ENCODE measurements at regions not wholly inside any gene's neighbourhood (a gene's known extent, or its start where the extent isn't known, plus 50 kb on each side); places are given as distances from the start of the nearest gene placed in this dataset.

DNA sequence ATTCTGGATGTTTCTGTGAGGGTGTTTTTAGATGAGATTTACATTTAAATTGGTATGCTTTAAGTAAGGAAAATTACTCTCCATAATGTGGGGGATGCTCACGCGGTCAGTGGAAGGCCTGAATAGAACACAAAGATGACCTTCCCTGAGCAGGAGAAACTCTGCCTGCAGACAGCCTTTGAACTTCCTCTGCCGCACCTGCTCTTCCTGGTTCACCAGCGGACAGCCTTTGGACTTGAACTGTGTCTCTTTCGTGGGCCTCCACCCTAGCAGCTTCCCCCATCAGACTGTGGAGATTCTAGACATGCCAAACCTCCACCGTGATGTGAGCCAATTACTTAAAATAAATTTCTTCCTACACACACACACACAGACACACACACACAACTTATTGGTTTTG is 210.7 kb downstream of the EFCAB11 start:
- TF ChIP-seq, protein P1, sequence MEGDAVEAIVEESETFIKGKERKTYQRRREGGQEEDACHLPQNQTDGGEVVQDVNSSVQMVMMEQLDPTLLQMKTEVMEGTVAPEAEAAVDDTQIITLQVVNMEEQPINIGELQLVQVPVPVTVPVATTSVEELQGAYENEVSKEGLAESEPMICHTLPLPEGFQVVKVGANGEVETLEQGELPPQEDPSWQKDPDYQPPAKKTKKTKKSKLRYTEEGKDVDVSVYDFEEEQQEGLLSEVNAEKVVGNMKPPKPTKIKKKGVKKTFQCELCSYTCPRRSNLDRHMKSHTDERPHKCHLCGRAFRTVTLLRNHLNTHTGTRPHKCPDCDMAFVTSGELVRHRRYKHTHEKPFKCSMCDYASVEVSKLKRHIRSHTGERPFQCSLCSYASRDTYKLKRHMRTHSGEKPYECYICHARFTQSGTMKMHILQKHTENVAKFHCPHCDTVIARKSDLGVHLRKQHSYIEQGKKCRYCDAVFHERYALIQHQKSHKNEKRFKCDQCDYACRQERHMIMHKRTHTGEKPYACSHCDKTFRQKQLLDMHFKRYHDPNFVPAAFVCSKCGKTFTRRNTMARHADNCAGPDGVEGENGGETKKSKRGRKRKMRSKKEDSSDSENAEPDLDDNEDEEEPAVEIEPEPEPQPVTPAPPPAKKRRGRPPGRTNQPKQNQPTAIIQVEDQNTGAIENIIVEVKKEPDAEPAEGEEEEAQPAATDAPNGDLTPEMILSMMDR (IDR thresholded peaks at IDR 0.05; ENCODE audit: partially characterized antibody, unreplicated experiment): no peak
- DNase-seq: no peak
- H3K27ac Mint-ChIP-seq (ENCODE audit: unreplicated experiment): no peak overlapping the region
- peaks cover 3% of the 10 kb centered on the region for H3K9me3 Mint-ChIP-seq (ENCODE audit: unreplicated experiment)
- no peaks in the 10 kb centered on the region for H3K4me1 Mint-ChIP-seq (ENCODE audit: low read depth, unreplicated experiment)
- H3K4me3 Mint-ChIP-seq (ENCODE audit: unreplicated experiment): no peak overlapping the region
- peaks cover 15% of the 10 kb centered on the region for H3K36me3 Mint-ChIP-seq (ENCODE audit: unreplicated experiment)
- no peaks in the 10 kb centered on the region for H3K27me3 Mint-ChIP-seq (ENCODE audit: unreplicated experiment)

DNA sequence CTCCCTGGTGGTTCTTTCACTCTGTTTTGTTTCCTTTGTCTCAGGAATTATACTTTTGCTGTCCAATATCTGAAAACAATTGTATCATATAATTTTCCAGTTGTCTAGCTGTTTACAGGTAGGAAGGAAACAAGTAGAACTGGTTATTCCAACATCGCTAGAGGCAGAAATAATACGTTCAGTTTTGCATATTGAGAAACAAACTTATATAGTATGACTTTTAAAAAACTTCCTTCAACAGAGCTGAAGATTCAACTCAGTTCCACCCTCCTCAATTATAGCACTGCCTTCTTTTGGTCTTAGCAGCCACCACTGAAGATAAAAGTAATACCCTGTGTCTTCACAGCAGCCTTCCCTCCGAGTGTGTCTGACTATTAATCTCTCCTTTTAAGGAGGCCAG is 214.3 kb downstream of the EFCAB11 start:
- no peaks in the 10 kb centered on the region for H3K27me3 Mint-ChIP-seq (ENCODE audit: unreplicated experiment)
- TF ChIP-seq, protein P1 (IDR thresholded peaks at IDR 0.05; ENCODE audit: partially characterized antibody, unreplicated experiment): no peak
- peaks cover 3% of the 10 kb centered on the region for H3K9me3 Mint-ChIP-seq (ENCODE audit: unreplicated experiment)
- H3K36me3 Mint-ChIP-seq (ENCODE audit: unreplicated experiment): peaks cover 22% of the 10 kb centered on the region
- H3K4me1 Mint-ChIP-seq (ENCODE audit: low read depth, unreplicated experiment): no peaks in the 10 kb centered on the region
- no peak overlapping the region for H3K4me3 Mint-ChIP-seq (ENCODE audit: unreplicated experiment)
- no peak overlapping the region for H3K27ac Mint-ChIP-seq (ENCODE audit: unreplicated experiment)
- DNase-seq: no peak

DNA sequence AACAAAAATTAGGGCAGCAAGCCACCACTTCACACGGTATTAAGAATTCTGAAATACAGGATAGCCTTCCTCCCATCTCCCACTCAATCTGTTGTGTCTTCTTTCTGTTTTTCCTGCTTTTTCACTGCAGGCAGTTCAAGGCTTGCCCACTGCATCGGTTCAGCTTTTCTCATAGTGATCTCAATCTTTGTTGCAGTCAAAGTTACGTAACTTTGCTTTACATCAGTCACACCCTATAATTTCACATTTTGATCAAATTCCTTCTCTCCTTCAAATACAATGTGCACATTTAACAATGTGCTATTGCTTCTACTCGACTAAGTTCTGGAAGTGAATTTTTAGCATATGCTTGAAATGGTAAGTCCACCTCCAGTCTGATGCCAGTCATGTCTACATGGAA is 217.6 kb downstream of the EFCAB11 start:
- Mint-ChIP-seq H3K4me1 (ENCODE audit: low read depth, unreplicated experiment) (no peaks in the 10 kb centered on the region), H3K27ac (ENCODE audit: unreplicated experiment) (no peak overlapping the region), H3K36me3 (ENCODE audit: unreplicated experiment) (peaks cover 18% of the 10 kb centered on the region), H3K4me3 (ENCODE audit: unreplicated experiment) (no peak overlapping the region), H3K27me3 (ENCODE audit: unreplicated experiment) (no peaks in the 10 kb centered on the region), H3K9me3 (ENCODE audit: unreplicated experiment) (no peaks in the 10 kb centered on the region)
- TF ChIP-seq, protein P1 (IDR thresholded peaks at IDR 0.05; ENCODE audit: partially characterized antibody, unreplicated experiment): no peak
- DNase-seq: no peak

DNA sequence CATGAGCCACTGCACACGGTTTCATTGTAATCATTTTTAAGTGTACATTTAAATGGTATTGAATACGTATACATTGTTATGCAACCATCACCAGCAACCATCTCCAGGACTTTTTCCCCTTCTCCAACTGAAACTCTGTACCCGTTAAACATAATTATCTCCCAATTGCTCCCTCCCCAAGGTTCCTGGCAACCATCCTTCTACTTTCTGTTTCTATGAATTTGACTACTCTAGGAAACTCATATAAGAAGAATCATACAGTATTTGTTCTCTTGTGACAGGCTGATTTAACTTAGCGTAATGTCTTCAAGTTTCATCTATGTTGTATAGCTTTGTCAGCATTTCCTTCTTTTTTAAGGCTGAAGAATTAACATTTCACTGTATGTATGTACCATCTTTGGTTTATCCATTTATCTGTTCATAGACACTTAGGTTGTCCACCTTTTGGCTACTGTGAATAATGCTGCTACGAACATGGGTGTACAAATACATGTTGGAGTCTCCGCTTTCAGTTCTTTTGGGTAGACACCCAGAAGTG is 223.1 kb downstream of the EFCAB11 start:
- H3K4me3 Mint-ChIP-seq (ENCODE audit: unreplicated experiment): no peak overlapping the region

DNA sequence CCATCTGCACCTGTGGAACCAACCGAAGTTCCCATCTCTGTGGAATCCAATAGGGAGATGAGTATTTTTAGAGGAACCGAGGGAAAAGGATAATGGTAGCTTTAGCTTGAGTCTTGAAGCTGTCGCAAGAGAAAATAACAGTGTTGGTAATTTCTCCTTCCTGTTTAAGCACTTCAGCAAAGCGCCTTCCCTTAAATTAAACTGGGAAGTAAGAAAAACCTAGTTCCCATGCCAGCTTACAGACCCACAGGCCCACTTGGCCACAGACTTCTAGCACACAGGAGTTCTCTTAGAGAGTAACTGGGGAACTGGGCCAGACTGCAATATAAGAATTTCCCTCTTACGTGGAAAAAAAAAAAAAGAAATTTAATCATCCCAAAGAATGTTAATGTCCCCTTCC is 223.8 kb downstream of the EFCAB11 start:
- Mint-ChIP-seq H3K4me1 (ENCODE audit: low read depth, unreplicated experiment) (no peaks in the 10 kb centered on the region), H3K36me3 (ENCODE audit: unreplicated experiment) (no peaks in the 10 kb centered on the region), H3K27me3 (ENCODE audit: unreplicated experiment) (no peaks in the 10 kb centered on the region), H3K4me3 (ENCODE audit: unreplicated experiment) (no peak overlapping the region), H3K9me3 (ENCODE audit: unreplicated experiment) (no peaks in the 10 kb centered on the region), H3K27ac (ENCODE audit: unreplicated experiment) (no peak overlapping the region)
- DNase-seq: no peak
- TF ChIP-seq, protein P1 (IDR thresholded peaks at IDR 0.05; ENCODE audit: partially characterized antibody, unreplicated experiment): no peak

More for the DNA sequence above, 223.1 kb downstream of the EFCAB11 start:
- Mint-ChIP-seq H3K4me1 (ENCODE audit: low read depth, unreplicated experiment) (no peaks in the 10 kb centered on the region), H3K27ac (ENCODE audit: unreplicated experiment) (no peak overlapping the region), H3K36me3 (ENCODE audit: unreplicated experiment) (no peaks in the 10 kb centered on the region), H3K9me3 (ENCODE audit: unreplicated experiment) (no peaks in the 10 kb centered on the region), H3K27me3 (ENCODE audit: unreplicated experiment) (no peaks in the 10 kb centered on the region)
- TF ChIP-seq, protein P1 (IDR thresholded peaks at IDR 0.05; ENCODE audit: partially characterized antibody, unreplicated experiment): no peak
- DNase-seq: no peak

Measured in glutamatergic neuron (in vitro differentiated cells).